ENCODE measurements at regions not wholly inside any gene's neighbourhood (a gene's known extent, or its start where the extent isn't known, plus 50 kb on each side); places are given as distances from the start of the nearest gene placed in this dataset.

- TF ChIP-seq ZBTB7A (IDR thresholded peaks at IDR 0.05; ENCODE audit: low read depth) (no peak), REST (IDR thresholded peaks at IDR 0.05; ENCODE audit: low read depth) (no peak), CREB1 (IDR thresholded peaks at IDR 0.05; ENCODE audit: low read depth) (no peak), FOXM1 (IDR thresholded peaks at IDR 0.05; ENCODE audit: borderline replicate concordance, low read depth) (no peak), TEAD4 (IDR thresholded peaks at IDR 0.05) (no peak)
These were observed 121.2 kb upstream of the MAP1B start for GRCh38 chr5:71986101-71986500.

DNA sequence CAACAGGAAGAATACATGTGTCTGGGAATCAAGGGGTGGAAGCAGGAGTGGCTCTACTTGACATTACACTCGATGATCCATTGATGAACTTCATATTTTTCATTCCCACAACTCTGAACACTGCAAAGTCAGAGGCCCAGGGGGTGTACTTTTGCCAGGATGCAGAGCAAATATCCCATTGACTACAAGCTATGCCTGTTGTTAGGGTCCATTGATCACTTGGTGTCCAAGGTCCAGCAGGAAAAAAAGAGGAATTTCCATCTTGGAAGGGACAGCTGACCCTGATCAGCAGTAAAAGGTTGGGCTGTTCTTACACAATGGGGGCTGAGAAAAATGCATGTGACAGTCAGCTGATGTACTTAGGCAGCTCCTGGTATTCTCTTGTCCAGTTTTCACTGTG is 118.5 kb upstream of the MAP1B start:
- no peak for TF ChIP-seq FOXM1 (IDR thresholded peaks at IDR 0.05; ENCODE audit: borderline replicate concordance, low read depth)
- no peak for TF ChIP-seq MAX (IDR thresholded peaks at IDR 0.05)
- TF ChIP-seq EGR1 (IDR thresholded peaks at IDR 0.05): no peak
- no peak for TF ChIP-seq YY1 (IDR thresholded peaks at IDR 0.05; ENCODE audit: low read depth)
- no peak for TF ChIP-seq TCF12 (IDR thresholded peaks at IDR 0.05; ENCODE audit: low read depth)
- TF ChIP-seq ZBTB7A (IDR thresholded peaks at IDR 0.05; ENCODE audit: low read depth): no peak
- TF ChIP-seq EP300 (IDR thresholded peaks at IDR 0.05; ENCODE audit: borderline replicate concordance): no peak
- no peak for TF ChIP-seq CEBPB (IDR thresholded peaks at IDR 0.05)
- TF ChIP-seq RAD21 (IDR thresholded peaks at IDR 0.05; ENCODE audit: low read depth): no peak
- TF ChIP-seq NFIC (IDR thresholded peaks at IDR 0.05): no peak
- TF ChIP-seq REST (IDR thresholded peaks at IDR 0.05; ENCODE audit: low read depth): no peak
- no peak for TF ChIP-seq CREB1 (IDR thresholded peaks at IDR 0.05; ENCODE audit: low read depth)
- TF ChIP-seq TEAD4 (IDR thresholded peaks at IDR 0.05): no peak
- TF ChIP-seq, protein P1, sequence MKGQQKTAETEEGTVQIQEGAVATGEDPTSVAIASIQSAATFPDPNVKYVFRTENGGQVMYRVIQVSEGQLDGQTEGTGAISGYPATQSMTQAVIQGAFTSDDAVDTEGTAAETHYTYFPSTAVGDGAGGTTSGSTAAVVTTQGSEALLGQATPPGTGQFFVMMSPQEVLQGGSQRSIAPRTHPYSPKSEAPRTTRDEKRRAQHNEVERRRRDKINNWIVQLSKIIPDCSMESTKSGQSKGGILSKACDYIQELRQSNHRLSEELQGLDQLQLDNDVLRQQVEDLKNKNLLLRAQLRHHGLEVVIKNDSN (IDR thresholded peaks at IDR 0.05): no peak
- no peak for TF ChIP-seq TAF1 (IDR thresholded peaks at IDR 0.05; ENCODE audit: low read depth)

DNA sequence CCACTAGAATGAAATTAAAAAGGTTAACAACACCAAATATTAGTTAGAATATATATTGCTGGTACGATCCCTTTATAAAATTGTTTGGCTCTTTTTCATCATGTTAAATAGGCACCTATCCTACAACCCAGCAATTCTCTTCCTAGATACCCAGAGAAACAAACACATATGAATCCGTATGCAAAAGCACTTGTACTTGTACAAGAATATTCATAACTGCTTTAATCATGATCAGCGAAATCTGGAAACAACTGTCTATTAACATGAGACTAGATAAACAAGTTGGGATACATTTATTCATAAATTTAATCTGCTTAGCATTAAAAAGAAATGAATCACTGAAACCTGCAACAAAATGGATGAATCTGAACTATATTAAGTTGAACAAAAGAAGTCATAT is 113.7 kb upstream of the MAP1B start:
- TF ChIP-seq EGR1 (IDR thresholded peaks at IDR 0.05) (no peak), RAD21 (IDR thresholded peaks at IDR 0.05; ENCODE audit: low read depth) (no peak), CREB1 (IDR thresholded peaks at IDR 0.05; ENCODE audit: low read depth) (no peak), MAX (IDR thresholded peaks at IDR 0.05) (no peak), FOXM1 (IDR thresholded peaks at IDR 0.05; ENCODE audit: borderline replicate concordance, low read depth) (no peak), TAF1 (IDR thresholded peaks at IDR 0.05; ENCODE audit: low read depth) (no peak), REST (IDR thresholded peaks at IDR 0.05; ENCODE audit: low read depth) (no peak), ZBTB7A (IDR thresholded peaks at IDR 0.05; ENCODE audit: low read depth) (no peak), YY1 (IDR thresholded peaks at IDR 0.05; ENCODE audit: low read depth) (no peak), TCF12 (IDR thresholded peaks at IDR 0.05; ENCODE audit: low read depth) (no peak), TEAD4 (IDR thresholded peaks at IDR 0.05) (no peak), CEBPB (IDR thresholded peaks at IDR 0.05) (no peak), NFIC (IDR thresholded peaks at IDR 0.05) (no peak), EP300 (IDR thresholded peaks at IDR 0.05; ENCODE audit: borderline replicate concordance) (no peak)
- TF ChIP-seq, protein P1 (IDR thresholded peaks at IDR 0.05): no peak

DNA sequence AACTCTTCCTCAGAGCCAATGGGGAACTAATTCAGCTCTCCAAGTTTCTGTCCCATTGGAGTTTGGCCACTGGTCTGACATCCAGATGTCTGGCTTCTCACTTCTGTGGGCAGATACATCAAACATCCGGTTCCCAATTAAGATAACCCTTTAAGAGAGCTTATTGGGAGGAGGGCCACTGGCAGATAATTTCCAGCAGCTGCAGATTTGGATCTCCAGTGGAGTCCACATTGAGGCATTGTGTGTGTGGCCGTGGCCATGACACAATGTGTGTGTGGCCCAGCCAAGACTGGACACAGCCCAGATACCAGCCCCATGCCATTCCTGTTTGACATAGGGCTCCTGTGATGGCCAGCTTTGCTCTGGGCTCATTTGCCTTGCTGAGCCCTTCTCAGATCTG is 110.5 kb upstream of the MAP1B start:
- TF ChIP-seq CEBPB (IDR thresholded peaks at IDR 0.05) (no peak), MAX (IDR thresholded peaks at IDR 0.05) (no peak), CREB1 (IDR thresholded peaks at IDR 0.05; ENCODE audit: low read depth) (no peak), NFIC (IDR thresholded peaks at IDR 0.05) (no peak), TCF12 (IDR thresholded peaks at IDR 0.05; ENCODE audit: low read depth) (no peak), EGR1 (IDR thresholded peaks at IDR 0.05) (no peak), YY1 (IDR thresholded peaks at IDR 0.05; ENCODE audit: low read depth) (no peak), REST (IDR thresholded peaks at IDR 0.05; ENCODE audit: low read depth) (no peak), EP300 (IDR thresholded peaks at IDR 0.05; ENCODE audit: borderline replicate concordance) (no peak)
